NOMO-1 treated with DMSO at 0.1 percent for 48 hours (cell line): ENCODE measurements at regions not wholly inside any gene's neighbourhood (a gene's known extent, or its start where the extent isn't known, plus 50 kb on each side); places are given as distances from the start of the nearest gene placed in this dataset.

Experiments
- DNase-seq: peaks from one replicate; lab custom pipeline; 2025; ENCODE audit not compliant: unreplicated experiment; lab: John Stamatoyannopoulos, UW

- DNase-seq, result no peak
Measured at GRCh38 chr10:28952523-28952922, 275.2 kb downstream of the BAMBI start.

- DNase-seq, result no peak
Measured at GRCh38 chr10:28954211-28954610, 276.9 kb downstream of the BAMBI start.

GRCh38 chr10:28958468-28958867, 281.1 kb downstream of the BAMBI start:
- DNase-seq, result no peak

- DNase-seq, result no peak
Measured at GRCh38 chr10:28959850-28960501, 282.7 kb downstream of the BAMBI start.

GRCh38 chr10:28962768-28963167, 285.4 kb downstream of the BAMBI start:
- DNase-seq, result no peak

- no peak for DNase-seq
Measured at GRCh38 chr10:28963539-28964221, 286.4 kb downstream of the BAMBI start.

GRCh38 chr10:28965937-28966336, 288.6 kb downstream of the BAMBI start:
- DNase-seq, result no peak

- DNase-seq, result no peak
Measured at GRCh38 chr10:28967031-28967430, 289.7 kb downstream of the BAMBI start.

- no peak for DNase-seq
Measured at GRCh38 chr10:28969413-28969812, 292.1 kb downstream of the BAMBI start.

GRCh38 chr10:28970231-28970630, 292.9 kb downstream of the BAMBI start:
- DNase-seq, result no peak

GRCh38 chr10:28971255-28971654, 293.9 kb downstream of the BAMBI start:
- no peak for DNase-seq

GRCh38 chr10:28971764-28972163, 294.4 kb downstream of the BAMBI start:
- DNase-seq, result no peak

GRCh38 chr10:28973309-28973972, 296.1 kb downstream of the BAMBI start:
- no peak for DNase-seq

GRCh38 chr10:28975891-28976531, 298.7 kb downstream of the BAMBI start:
- DNase-seq, result no peak

- DNase-seq, result no peak
Measured at GRCh38 chr10:28977518-28977917, 300.2 kb downstream of the BAMBI start.

- no peak for DNase-seq
Measured at GRCh38 chr10:28980264-28980663, 302.9 kb downstream of the BAMBI start.

- peak; percentile 75 for DNase-seq
Measured at GRCh38 chr10:28981007-28981406, 303.7 kb downstream of the BAMBI start.

GRCh38 chr10:28982974-28983373, 305.7 kb downstream of the BAMBI start:
- no peak for DNase-seq

- DNase-seq, result no peak
Measured at GRCh38 chr10:28983799-28984198, 305.1 kb upstream of the LYZL1 start.

GRCh38 chr10:28984431-28984830, 304.4 kb upstream of the LYZL1 start:
- DNase-seq, result peak; percentile 88

GRCh38 chr10:28985137-28985885, 303.6 kb upstream of the LYZL1 start:
- no peak for DNase-seq
